HG03159 (cell line): ENCODE measurements at regions not wholly inside any gene's neighbourhood (a gene's known extent, or its start where the extent isn't known, plus 50 kb on each side); places are given as distances from the start of the nearest gene placed in this dataset.

Experiments used
- ATAC-seq: cut with Tn5 transposase; IDR thresholded peaks from one replicate; pipeline ENCODE4 v1.9.1; 2021; ENCODE audit warnings: mild to moderate bottlenecking, moderate library complexity; ENCODE audit not compliant: unreplicated experiment

DNA sequence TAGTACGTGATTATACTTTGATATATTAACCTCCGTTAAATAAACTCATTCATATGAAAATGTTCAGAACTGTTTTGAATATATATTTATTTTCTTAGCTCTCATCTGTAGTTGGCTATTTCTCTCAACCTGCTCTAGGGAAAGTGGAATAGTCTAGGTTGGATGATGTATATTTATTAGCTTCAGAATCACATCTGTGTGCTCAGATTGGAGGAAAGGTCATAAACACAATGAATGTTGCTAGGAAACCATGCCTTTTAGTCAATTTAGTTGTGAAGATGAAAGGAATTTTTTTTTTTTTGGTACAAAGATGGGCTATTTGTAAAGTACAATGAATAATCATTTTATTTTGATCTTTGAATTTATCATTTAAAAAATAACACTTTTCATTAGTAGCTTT, 439.1 kb downstream of the FOXG1 start:
- no peak for ATAC-seq

GRCh38 chr14:29215853-29216252, 449.3 kb downstream of the FOXG1 start:
- ATAC-seq = no peak

GRCh38 chr14:29216268-29217232, 450.0 kb downstream of the FOXG1 start:
- no peak for ATAC-seq

DNA sequence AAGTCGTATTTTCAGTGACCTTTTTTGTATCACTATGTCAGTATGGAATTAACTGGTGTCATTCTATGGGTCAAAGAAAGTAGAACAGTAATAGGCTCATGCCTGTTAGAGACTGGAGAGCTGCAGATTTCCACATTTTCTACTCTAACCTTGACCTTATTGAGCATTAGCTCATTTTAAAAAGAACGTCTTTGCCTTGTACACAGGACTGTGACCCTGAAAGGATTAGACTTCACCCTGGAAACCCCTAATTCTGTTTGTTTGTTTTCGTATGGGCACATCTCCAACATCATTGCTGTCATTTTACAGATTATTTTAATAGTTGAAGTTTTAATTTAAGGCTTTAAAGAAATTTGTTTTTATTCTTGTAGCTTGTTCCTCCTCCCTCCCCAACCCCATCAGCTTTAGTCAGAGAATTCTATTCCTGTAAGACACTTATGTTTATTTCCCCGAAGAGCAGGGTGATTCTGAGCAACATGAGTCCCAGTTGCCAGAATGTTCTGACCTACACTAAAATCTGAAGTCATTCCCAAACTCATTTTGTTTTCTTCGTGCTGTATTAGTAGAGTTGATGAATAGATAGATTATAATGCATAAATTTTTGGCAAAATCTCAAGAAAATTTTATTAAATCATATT, 451.3 kb downstream of the FOXG1 start:
- no peak for ATAC-seq

DNA sequence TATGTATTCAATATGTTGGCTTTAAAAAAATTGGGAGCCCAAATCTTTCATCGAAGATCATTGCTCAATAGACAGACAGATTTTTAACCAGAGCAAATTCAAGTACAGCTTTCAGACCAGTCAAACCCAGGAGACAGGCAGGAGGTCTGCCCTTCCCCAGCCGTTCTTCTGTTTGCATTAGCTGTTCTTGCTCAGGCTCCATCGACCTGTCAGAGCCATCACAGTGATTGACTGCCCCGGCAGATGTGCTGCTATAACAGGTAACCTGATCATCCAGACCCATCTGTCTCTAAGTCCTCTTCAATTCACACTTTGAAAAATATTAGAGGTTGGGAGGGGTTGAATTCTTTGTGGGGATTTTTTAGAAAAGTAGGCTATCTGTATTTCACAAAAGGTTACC, 453.5 kb downstream of the FOXG1 start:
- no peak for ATAC-seq

DNA sequence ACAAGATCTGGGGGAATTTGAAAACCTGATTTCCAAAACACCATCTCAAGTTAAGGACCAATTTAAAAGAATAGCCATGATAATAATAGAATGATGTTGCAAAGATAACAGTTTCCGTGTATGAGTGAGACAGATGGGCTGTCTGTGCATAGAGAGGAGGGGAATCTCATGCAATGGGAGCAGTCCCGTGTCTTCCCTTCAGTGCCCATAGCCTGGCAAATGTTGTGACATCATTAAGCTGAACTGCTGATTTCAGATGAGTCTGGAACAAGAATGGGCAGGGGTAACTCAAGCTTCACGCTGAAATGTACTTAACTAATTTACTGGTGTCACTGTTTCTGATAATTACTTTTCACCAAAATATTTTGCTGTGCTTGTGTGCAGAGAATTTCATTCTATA, 454.0 kb downstream of the FOXG1 start:
- no peak for ATAC-seq

DNA sequence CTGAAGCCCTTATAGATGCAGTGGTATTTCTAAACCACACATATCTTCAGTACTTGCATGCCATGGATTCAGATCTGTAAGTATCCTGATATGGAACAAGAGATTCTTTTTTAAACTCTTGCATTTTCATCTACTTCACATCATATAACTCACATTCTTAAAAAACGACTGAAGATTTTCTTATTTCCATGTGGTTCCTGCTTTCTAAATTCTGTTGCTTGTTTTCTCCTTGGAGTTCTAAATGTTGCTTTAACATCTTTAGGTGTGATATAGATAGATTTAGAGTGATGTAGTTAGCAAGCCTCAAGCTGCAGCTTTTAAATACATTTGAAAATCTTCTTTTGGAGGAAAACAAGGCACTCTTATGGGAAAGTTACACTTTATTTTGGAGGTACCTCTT, 455.4 kb downstream of the FOXG1 start:
- no peak for ATAC-seq

DNA sequence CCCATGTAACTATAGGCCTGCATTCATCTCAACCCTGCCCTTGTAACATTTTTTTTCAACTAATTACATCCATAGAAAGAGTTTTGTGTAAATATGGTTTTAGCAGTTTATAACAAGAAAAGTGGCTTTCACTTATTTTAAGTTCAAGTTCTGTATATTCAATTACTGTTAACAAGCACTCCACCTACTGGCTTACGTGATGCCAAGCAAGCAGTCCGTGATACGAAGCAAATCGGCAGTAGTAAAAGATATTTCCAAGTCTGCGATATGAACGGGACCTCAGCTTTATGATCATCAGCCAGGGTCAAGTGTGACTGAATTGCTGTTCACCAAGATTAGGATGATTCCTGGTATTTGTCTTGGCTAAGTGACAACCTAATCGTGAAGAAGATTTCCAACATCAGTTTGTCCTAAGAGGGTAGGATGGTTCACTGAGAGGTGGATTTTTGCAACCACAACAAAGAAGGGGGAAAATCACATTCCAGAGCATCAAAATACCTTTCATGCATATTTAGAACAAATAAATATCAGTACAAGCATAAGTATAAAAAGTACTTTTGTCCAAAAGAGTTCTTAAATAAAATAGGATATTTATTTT, 456.2 kb downstream of the FOXG1 start:
- no peak for ATAC-seq

DNA sequence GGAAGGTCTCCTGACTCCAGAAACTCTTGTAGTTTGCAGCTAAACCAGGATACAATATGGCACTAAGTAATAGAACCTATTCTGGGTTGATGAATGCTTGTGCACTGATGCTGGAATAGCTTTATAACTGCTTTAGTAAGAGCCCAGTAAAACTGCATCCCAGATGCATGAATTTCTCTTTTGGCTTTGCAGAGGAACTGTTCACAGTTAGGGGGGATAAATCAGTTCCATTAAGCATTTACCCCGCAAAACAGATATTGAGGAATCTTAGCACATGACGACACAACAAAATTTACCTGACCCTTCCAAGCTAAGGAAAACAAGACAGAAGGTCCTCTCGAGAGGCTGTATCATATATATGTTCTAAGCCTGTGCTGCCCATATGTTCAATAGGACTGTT, 457.4 kb downstream of the FOXG1 start:
- no peak for ATAC-seq

GRCh38 chr14:29227631-29228030, 461.0 kb downstream of the FOXG1 start:
- ATAC-seq = no peak

- no peak for ATAC-seq
These were observed 465.6 kb downstream of the FOXG1 start for GRCh38 chr14:29232153-29232552.

GRCh38 chr14:29232711-29233110, 466.1 kb downstream of the FOXG1 start:
- no peak for ATAC-seq

DNA sequence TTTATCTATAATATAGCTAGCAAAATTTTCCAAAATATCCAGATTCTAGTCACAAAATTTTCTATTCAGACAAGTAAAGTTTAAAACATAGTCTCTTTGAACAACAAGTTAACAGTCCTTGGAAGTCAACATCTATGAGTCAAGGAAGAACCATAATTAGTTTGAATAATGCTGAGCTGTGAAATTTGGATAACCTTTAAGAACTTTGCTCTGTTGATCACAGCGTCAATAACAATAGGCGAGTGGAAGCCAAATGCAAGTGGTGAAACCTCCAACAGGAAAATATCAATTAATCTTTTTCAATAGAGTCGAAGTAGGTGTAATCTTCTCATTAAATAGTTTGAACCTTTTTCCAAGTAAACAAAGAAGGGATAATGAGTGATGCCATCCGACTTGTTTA, 466.6 kb downstream of the FOXG1 start:
- ATAC-seq = no peak

DNA sequence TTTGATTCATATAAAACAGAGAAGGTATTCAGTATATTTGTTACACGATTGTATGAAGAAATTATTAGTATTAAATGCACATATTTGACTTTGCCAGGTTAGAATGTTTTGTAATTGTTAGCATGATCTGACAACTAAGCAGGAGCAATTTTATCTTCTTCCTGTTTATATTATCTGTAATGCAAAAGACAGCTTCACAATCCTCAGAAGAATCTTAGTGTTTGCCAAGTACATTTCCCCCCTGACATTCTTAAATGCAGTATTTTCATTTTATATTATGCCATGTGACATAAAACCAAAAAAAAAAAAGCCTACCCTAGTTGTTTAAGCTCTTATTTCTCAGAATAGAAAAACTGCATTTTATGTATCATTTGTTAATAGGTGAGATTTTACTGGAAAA, 469.4 kb downstream of the FOXG1 start:
- ATAC-seq = no peak

DNA sequence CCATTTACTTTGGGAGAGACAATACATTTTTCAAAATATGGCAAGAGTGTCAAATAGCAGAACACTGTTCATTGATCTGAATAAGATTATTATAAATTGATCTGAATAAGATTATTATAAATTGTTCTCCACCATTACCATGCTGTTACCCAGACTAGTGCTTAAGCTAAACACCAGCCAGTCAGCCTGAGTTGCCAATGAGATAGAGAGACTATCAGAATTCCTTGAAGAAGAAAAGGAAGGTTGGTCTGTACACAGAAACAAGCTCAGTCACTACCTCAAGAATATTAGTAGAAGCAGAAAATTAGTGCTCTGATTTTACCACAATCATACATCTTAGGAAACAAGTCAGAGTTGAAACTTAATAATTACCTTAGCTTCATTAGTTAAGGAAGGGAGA, 469.8 kb downstream of the FOXG1 start:
- no peak for ATAC-seq

GRCh38 chr14:29236848-29237247, 470.3 kb downstream of the FOXG1 start:
- ATAC-seq = no peak

- ATAC-seq = no peak
These were observed 473.5 kb downstream of the FOXG1 start for GRCh38 chr14:29240066-29240465.

DNA sequence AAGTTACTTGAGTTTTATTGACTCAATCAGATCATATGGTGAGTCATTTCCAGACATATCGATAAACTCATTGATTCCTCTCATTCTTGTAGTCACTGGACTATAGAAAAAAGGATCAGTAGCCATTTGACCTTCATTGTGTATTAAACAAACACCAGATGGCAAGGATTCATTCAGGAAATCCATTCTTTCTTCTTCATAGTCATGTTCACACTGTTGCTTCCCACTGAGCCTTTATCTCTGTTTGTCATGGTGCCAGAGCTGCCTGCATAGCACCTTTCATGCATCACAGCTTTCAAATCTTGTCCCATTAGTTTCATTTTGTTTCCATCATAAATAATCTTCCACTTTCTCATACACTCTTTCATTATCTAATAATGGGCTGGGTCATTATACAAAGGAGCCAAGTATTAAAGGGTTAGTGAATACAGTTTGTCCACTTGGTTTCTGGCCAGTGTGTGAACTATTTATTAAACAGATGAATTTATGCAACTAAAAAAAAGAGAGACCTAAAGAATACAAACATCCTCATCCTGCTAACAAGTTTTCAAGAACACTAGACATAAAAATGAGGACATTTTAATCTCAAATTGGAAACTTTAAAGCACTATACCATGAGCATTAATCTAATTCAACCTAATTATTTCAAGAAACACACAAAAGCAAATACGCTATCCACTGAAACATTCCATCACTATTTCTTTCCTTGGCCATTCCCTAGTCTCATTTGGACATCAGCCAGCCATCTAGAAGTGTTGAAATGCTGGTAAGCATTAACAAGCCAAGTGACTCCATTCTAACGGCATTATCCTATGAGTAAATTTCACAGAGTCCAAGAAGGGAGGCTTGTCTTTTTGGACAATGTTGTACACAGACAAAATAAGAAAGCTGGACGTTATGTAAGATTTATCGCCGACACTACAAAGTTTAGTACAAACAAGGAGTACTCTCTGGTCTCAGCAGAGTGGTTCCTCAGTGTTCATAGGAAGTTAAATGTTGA, 476.5 kb downstream of the FOXG1 start:
- no peak for ATAC-seq

- no peak for ATAC-seq
These were observed 489.1 kb downstream of the FOXG1 start for GRCh38 chr14:29255692-29256091.

- no peak for ATAC-seq
These were observed 496.4 kb downstream of the FOXG1 start for GRCh38 chr14:29262979-29263378.

GRCh38 chr14:29264865-29265264, 498.3 kb downstream of the FOXG1 start:
- no peak for ATAC-seq
